HCT116 (cell line): ENCODE measurements at regions not wholly inside any gene's neighbourhood (a gene's known extent, or its start where the extent isn't known, plus 50 kb on each side); places are given as distances from the start of the nearest gene placed in this dataset.

ENCODE experiments used
- ATAC-seq: fragments of 200-7000 bp; cut with Tn5 transposase; 2 replicates; pipeline ENCODE4 v1.9.1; 2020; ENCODE audit warnings: mild to moderate bottlenecking, moderate library complexity
- BruUV-seq: library from RNA; stranded (reverse); fragments of 400-500 nt; replicated peaks from 2 replicates; lab custom pipeline; 2021; lab: Mats Ljungman, UMichigan
- CTCF ChIA-PET: fragments of 300-600 bp; sonication (Branson Sonifier 250); formaldehyde crosslinking; loops from one replicate; lab custom pipeline; 2021; ENCODE audit warnings: antibody characterized with exemption; lab: Charles Lee
- POLR2A ChIA-PET: fragments of 300-600, 350-600 bp; sonication (Branson Sonifier 250); formaldehyde crosslinking; loops from one replicate; lab custom pipeline; 2021; ENCODE audit warnings: antibody characterized with exemption; lab: Charles Lee
- RAD21 ChIA-PET, 2 experiments: fragments of 300-600 bp; sonication (Branson Sonifier 250); formaldehyde crosslinking; loops; one replicate each; lab custom pipeline; 2023; ENCODE audit warnings: low total read pairs in 2 of 2; ENCODE audit not compliant: uncharacterized antibody in 2 of 2, unreplicated experiment in 2 of 2, low non-redundant PET in 1 of 2; lab: Charles Lee
- DNase-seq: peaks from one replicate; pipeline ENCODE4 v3.0.0-alpha.2; 2010; ENCODE audit warnings: low read depth, low spot score
- H2AFZ ChIP-seq: fragments of 200-600 bp; shearing (Covaris generic), sonication (generic); 2 replicates; pipeline ENCODE4 v1.6.1; 2017; ENCODE audit warnings: low read depth, mixed run types, mixed read lengths, antibody characterized with exemption, low read length; ENCODE audit not compliant: poor library complexity, severe bottlenecking
- H3K27ac ChIP-seq: 2 replicates; pipeline ENCODE4 v1.5.1; 2012; ENCODE audit warnings: low read depth, low read length
- H3K27me3 ChIP-seq: fragments of 200-600 bp; sonication (generic); 2 replicates; pipeline ENCODE4 v1.6.1; 2016; ENCODE audit warnings: mixed run types, low read length, mixed read lengths; ENCODE audit not compliant: insufficient read depth
- H3K36me3 ChIP-seq, 2 experiments: fragments of 200-500 bp in 1 of 2; fragments of 200-600 bp in 1 of 2; sonication (Bioruptor generic) in 1 of 2; sonication (generic) in 1 of 2; 2 replicates each; pipeline versions ENCODE4 v1.5.1 to v1.6.1; 2014 to 2016; ENCODE audit warnings: low read length in 2 of 2, inconsistent platforms in 1 of 2, mixed read lengths in 1 of 2, mixed run types in 1 of 2; ENCODE audit not compliant: insufficient read depth in 2 of 2, control insufficient read depth in 1 of 2
- H3K4me1 ChIP-seq, 2 experiments: fragments of 200-600 bp in 1 of 2; sonication (generic) in 1 of 2; 2 replicates each; pipeline versions ENCODE4 v1.5.1 to v1.6.1; 2012 to 2017; ENCODE audit warnings: low read length in 2 of 2, inconsistent platforms in 1 of 2, mild to moderate bottlenecking in 1 of 2, mixed read lengths in 1 of 2, mixed run types in 1 of 2, moderate library complexity in 1 of 2; ENCODE audit not compliant: insufficient read depth in 2 of 2, control insufficient read depth in 1 of 2
- H3K4me2 ChIP-seq: fragments of 200-600 bp; sonication (generic); 2 replicates; pipeline ENCODE4 v1.6.1; 2017; ENCODE audit warnings: mixed run types, low read length, mixed read lengths
- H3K4me3 ChIP-seq, 2 experiments: fragments of 200-600 bp in 1 of 2; sonication (generic) in 1 of 2; replicated peaks in 1 of 2; 2 replicates each; pipeline ENCODE4 v1.5.1; 2011 to 2016; ENCODE audit warnings: low read length in 2 of 2, control low read depth in 1 of 2, low read depth in 1 of 2, mild to moderate bottlenecking in 1 of 2, mixed read lengths in 1 of 2, mixed run types in 1 of 2
- H3K79me2 ChIP-seq: fragments of 200-600 bp; sonication (generic); 2 replicates; pipeline ENCODE4 v1.6.1; 2017; ENCODE audit warnings: mild to moderate bottlenecking, mixed run types, low read length, moderate library complexity, mixed read lengths; ENCODE audit not compliant: insufficient read depth
- H3K9ac ChIP-seq: fragments of 200-600 bp; sonication (generic); 2 replicates; pipeline ENCODE4 v1.6.1; 2016; ENCODE audit warnings: low read length, mixed read lengths
- H3K9me2 ChIP-seq: fragments of 200-600 bp; sonication (generic), shearing (Covaris generic); 2 replicates; pipeline ENCODE4 v1.6.1; 2017; ENCODE audit warnings: mixed run types, mild to moderate bottlenecking, moderate library complexity; ENCODE audit not compliant: insufficient read depth
- H3K9me3 ChIP-seq, 2 experiments: fragments of 200-500 bp in 1 of 2; fragments of 200-600 bp in 1 of 2; sonication (Bioruptor generic) in 1 of 2; sonication (generic) in 1 of 2; 2 replicates each; pipeline ENCODE4 v1.6.1; 2014 to 2017; ENCODE audit warnings: low read length in 2 of 2, mixed read lengths in 2 of 2, inconsistent platforms in 1 of 2, low read depth in 1 of 2, mild to moderate bottlenecking in 1 of 2, mixed run types in 1 of 2, moderate library complexity in 1 of 2; ENCODE audit not compliant: control insufficient read depth in 1 of 2, insufficient read depth in 1 of 2
- H4K20me1 ChIP-seq: fragments of 200-600 bp; sonication (generic), shearing (Covaris generic); 2 replicates; pipeline ENCODE4 v1.6.1; 2017; ENCODE audit warnings: mixed run types, mild to moderate bottlenecking, moderate library complexity; ENCODE audit not compliant: insufficient read depth
- ATF3 ChIP-seq: IDR thresholded peaks from 2 replicates; pipeline ENCODE4 v1.6.1; 2012
- CBX3 ChIP-seq: IDR thresholded peaks from 2 replicates; pipeline ENCODE4 v1.6.1; 2012; ENCODE audit warnings: low read depth
- CTCF ChIP-seq, 3 experiments: fragments of 200-600 bp in 1 of 3; sonication (generic) in 1 of 3; IDR thresholded peaks in 2 of 3; conservative IDR thresholded peaks in 1 of 3; 2 replicates each; pipeline ENCODE4 v1.5.1; 2012 to 2017; ENCODE audit warnings: low read depth in 2 of 3, low read length in 2 of 3, antibody characterized with exemption in 1 of 3, borderline replicate concordance in 1 of 3, control low read depth in 1 of 3, mild to moderate bottlenecking in 1 of 3, mixed read lengths in 1 of 3, mixed run types in 1 of 3, moderate library complexity in 1 of 3; ENCODE audit not compliant: insufficient read depth in 1 of 3
- EGR1 ChIP-seq: IDR thresholded peaks from 2 replicates; pipeline ENCODE4 v1.6.1; 2012; ENCODE audit warnings: low read depth
- ELF1 ChIP-seq: IDR thresholded peaks from 2 replicates; pipeline ENCODE4 v1.6.1; 2012; ENCODE audit warnings: low read depth, borderline replicate concordance
- FOSL1 ChIP-seq: IDR thresholded peaks from 2 replicates; pipeline ENCODE4 v1.6.1; 2012; ENCODE audit warnings: low read depth
- JUND ChIP-seq: IDR thresholded peaks from 2 replicates; pipeline ENCODE4 v1.6.1; 2012
- POLR2A ChIP-seq: IDR thresholded peaks from 2 replicates; pipeline ENCODE4 v1.7.0; 2011; ENCODE audit warnings: borderline replicate concordance; ENCODE audit not compliant: insufficient read depth, insufficient read length; ENCODE audit errors: extremely low read depth
- POLR2AphosphoS5 ChIP-seq: IDR thresholded peaks from 2 replicates; pipeline ENCODE4 v1.6.1; 2011; ENCODE audit warnings: mild to moderate bottlenecking, low read depth, low read length, moderate library complexity
- RAD21 ChIP-seq: IDR thresholded peaks from 2 replicates; pipeline ENCODE4 v1.6.1; 2012; ENCODE audit warnings: low read depth, mild to moderate bottlenecking
- TCF7L2 ChIP-seq: IDR thresholded peaks from 2 replicates; pipeline ENCODE4 v1.7.0; 2011; ENCODE audit warnings: borderline replicate concordance, inconsistent platforms; ENCODE audit not compliant: insufficient read depth, insufficient read length; ENCODE audit errors: extremely low read depth
- YY1 ChIP-seq: IDR thresholded peaks from 2 replicates; pipeline ENCODE4 v1.6.1; 2011; ENCODE audit warnings: low read length, low read depth, moderate library complexity, mild to moderate bottlenecking; ENCODE audit not compliant: insufficient replicate concordance; ENCODE audit errors: extremely low read depth
- ZBTB33 ChIP-seq: IDR thresholded peaks from 2 replicates; pipeline ENCODE4 v1.6.1; 2011; ENCODE audit warnings: mild to moderate bottlenecking, low read length, moderate library complexity; ENCODE audit not compliant: insufficient replicate concordance; ENCODE audit errors: extremely low read depth
- ZFX ChIP-seq: fragments of 450-650 bp; IDR thresholded peaks from 2 replicates; pipeline ENCODE4 v1.6.1; 2017
- ZNF274 ChIP-seq: fragments of 200-500 bp; sonication (Bioruptor generic); IDR thresholded peaks from 2 replicates; pipeline ENCODE4 v1.6.1; 2014; ENCODE audit warnings: mild to moderate bottlenecking, low read depth, low read length, inconsistent platforms
- intact Hi-C: fragments of 100-400 bp; cut with micrococcal nuclease; formaldehyde crosslinking; loops from 2 replicates; pipeline ENCODE4 v1.10.0; 2022

- ChIA-PET RAD21 (no interaction called here), POLR2A (no interaction called here), CTCF (no interaction called here)
- Histone ChIP-seq H3K36me3 (no peaks in the 10 kb centered on the region), H3K27ac (no peak overlapping the region), H3K4me2 (no peak overlapping the region), H3K9ac (no peak overlapping the region), H3K4me1 (no peaks in the 10 kb centered on the region), H2AFZ (no peak overlapping the region), H3K79me2 (no peaks in the 10 kb centered on the region), H4K20me1 (no peaks in the 10 kb centered on the region), H3K4me3 (no peak overlapping the region), H3K9me3 (peaks cover 8 to 16% of the 10 kb centered on the region in 2 experiments; a peak in 2 of 4 replicates), H3K9me2 (no peaks in the 10 kb centered on the region), H3K27me3 (no peaks in the 10 kb centered on the region)
- TF ChIP-seq TCF7L2: no peak
- TF ChIP-seq EGR1: no peak
- TF ChIP-seq FOSL1: no peak
- BruUV-seq: no TSS peak
- DNase-seq: no peak
- ATAC-seq: no peak
- intact Hi-C loops: no loop called here
Observed at GRCh38 chr5:27217155-27217956, 179.0 kb upstream of the CDH9 start.

GRCh38 chr5:27216367-27216950 is 178.1 kb upstream of the CDH9 start:
- no peak for ATAC-seq
- Histone ChIP-seq H4K20me1 (no peaks in the 10 kb centered on the region), H2AFZ (no peak overlapping the region), H3K9ac (no peak overlapping the region), H3K9me2 (no peaks in the 10 kb centered on the region), H3K27ac (no peak overlapping the region), H3K79me2 (no peaks in the 10 kb centered on the region), H3K9me3 (peaks cover 8 to 16% of the 10 kb centered on the region in 2 experiments; a peak in 2 of 4 replicates), H3K4me1 (no peaks in the 10 kb centered on the region), H3K27me3 (no peaks in the 10 kb centered on the region), H3K4me2 (no peak overlapping the region), H3K4me3 (no peak overlapping the region), H3K36me3 (no peaks in the 10 kb centered on the region)
- no TSS peak for BruUV-seq
- DNase-seq: no peak
- ChIA-PET CTCF (no interaction called here), POLR2A (no interaction called here), RAD21 (no interaction called here)
- intact Hi-C loops: no loop called here
- TF ChIP-seq RAD21 (no peak), ZBTB33 (no peak), POLR2A (no peak), ELF1 (no peak), TCF7L2 (no peak), ZNF274 (no peak), POLR2AphosphoS5 (no peak), ATF3 (no peak), ZFX (no peak), FOSL1 (no peak), YY1 (no peak), EGR1 (no peak), CTCF (IDR thresholded peaks at IDR 0.05 in 2 of 3, conservative IDR thresholded peaks at IDR 0.05 in 1 of 3; ENCODE audit: borderline replicate concordance in 1 of 3, insufficient read depth in 1 of 3, low read depth in 2 of 3, low read length in 2 of 3) (no peak), CBX3 (no peak), JUND (no peak)
